ENCODE measurements at regions not wholly inside any gene's neighbourhood (a gene's known extent, or its start where the extent isn't known, plus 50 kb on each side); places are given as distances from the start of the nearest gene placed in this dataset.

- TF ChIP-seq ZBTB11 (CRISPR knock-in tag; IDR thresholded peaks at IDR 0.05) (no peak), POLR2AphosphoS5 (IDR thresholded peaks at IDR 0.05; ENCODE audit: low read length) (no peak), JUND (IDR thresholded peaks at IDR 0.05; ENCODE audit: low read depth, low read length) (no peak), MTA2 (IDR thresholded peaks at IDR 0.05; ENCODE audit: low read depth) (no peak), BCL11A (IDR thresholded peaks at IDR 0.05; ENCODE audit: low read depth, low read length) (no peak)
Measured at GRCh38 chr12:9319842-9320173, 111.6 kb upstream of the PZP start (continued).

GRCh38 chr12:9319044-9319841, 111.0 kb upstream of the PZP start:
- Histone ChIP-seq H3K36me3 (ENCODE audit: control insufficient read depth in 2 of 2, insufficient read depth in 2 of 2, low read length in 1 of 2) (no peaks in the 10 kb centered on the region), H3K9ac (ENCODE audit: control insufficient read depth, insufficient read depth, low read length) (no peak overlapping the region), H3K4me1 (ENCODE audit: control insufficient read depth, insufficient read depth, low read length) (peaks cover 7% of the 10 kb centered on the region), H3K79me2 (ENCODE audit: control insufficient read depth, insufficient read depth, low read length) (no peaks in the 10 kb centered on the region), H3K27ac (ENCODE audit: control insufficient read depth, insufficient read depth) (no peak overlapping the region), H2AFZ (ENCODE audit: control insufficient read depth, low read depth, low read length) (no peak overlapping the region; the same call in none of the 2 replicates), H4K20me1 (ENCODE audit: control insufficient read depth, insufficient read depth) (no peaks in the 10 kb centered on the region), H3K4me2 (ENCODE audit: control insufficient read depth, insufficient read depth) (peak overlapping the region; percentile 18; the same call in 1 of the 2 replicates), H3K9me3 (replicated peaks; ENCODE audit: control insufficient read depth, insufficient read depth, low read length) (no peaks in the 10 kb centered on the region), H3K4me3 (no peak overlapping the region), H3K27me3 (replicated peaks in 1 of 2; ENCODE audit: control insufficient read depth in 2 of 2, insufficient read depth in 2 of 2, low read length in 1 of 2) (no peaks in the 10 kb centered on the region)
- ATAC-seq: peak; percentile 44
- DNase-seq (ENCODE audit: low read depth, low spot score): no peak
- ChIA-PET RAD21 (ENCODE audit: unreplicated experiment) (no interaction called here), SMC1A (ENCODE audit: uncharacterized antibody, unreplicated experiment) (no interaction called here), CTCF (no interaction called here), POLR2A (no interaction called here)
- WGBS (ENCODE audit: insufficient coverage, insufficient replicate concordance, low lambda C conversion rate, missing lambda C conversion rate): 35% methylated on average over 8 of the region's 8 CpGs
- peak; percentile 83 for FAIRE-seq
- in situ Hi-C loops (cut with MboI): no loop called here
- intact Hi-C loops (cut with micrococcal nuclease; ENCODE audit: unreplicated experiment): no loop called here
- no TSS peak for BruUV-seq (replicated peaks)
- TF ChIP-seq BACH1 (IDR thresholded peaks at IDR 0.05; ENCODE audit: borderline replicate concordance) (no peak), USF1 (IDR thresholded peaks at IDR 0.05; ENCODE audit: borderline replicate concordance, extremely low read length, insufficient read depth, low read depth, low read length) (no peak), E4F1 (IDR thresholded peaks at IDR 0.05; ENCODE audit: borderline replicate concordance, partially characterized antibody) (no peak), CTCF (IDR thresholded peaks at IDR 0.05 in 2 of 3, conservative IDR thresholded peaks at IDR 0.05 in 1 of 3; ENCODE audit: control insufficient read depth in 2 of 3, extremely low read depth in 1 of 3, insufficient read depth in 1 of 3, low read depth in 3 of 3, low read length in 3 of 3) (peak in 2 of 3 experiments; percentile 5 to 12; a peak in 1 of 6 replicates)
